HG03469 (cell line): ENCODE measurements at regions not wholly inside any gene's neighbourhood (a gene's known extent, or its start where the extent isn't known, plus 50 kb on each side); places are given as distances from the start of the nearest gene placed in this dataset.

Experiments
- ATAC-seq: cut with Tn5 transposase; IDR thresholded peaks from one replicate; pipeline ENCODE4 v1.9.1; 2021; ENCODE audit warnings: mild to moderate bottlenecking, moderate library complexity, moderate number of reproducible peaks; ENCODE audit not compliant: unreplicated experiment

GRCh38 chr2:204223046-204223445 lies 286.5 kb downstream of the ICOS start:
- ATAC-seq, result no peak

GRCh38 chr2:204223544-204223943 lies 287.0 kb downstream of the ICOS start:
- ATAC-seq, result no peak

- ATAC-seq, result no peak
Observed at GRCh38 chr2:204225671-204226073, 289.1 kb downstream of the ICOS start.

GRCh38 chr2:204226305-204226880 lies 289.8 kb downstream of the ICOS start:
- no peak for ATAC-seq

- no peak for ATAC-seq
Observed at GRCh38 chr2:204228169-204228886, 291.8 kb downstream of the ICOS start.

- no peak for ATAC-seq
Observed at GRCh38 chr2:204234248-204234647, 297.7 kb downstream of the ICOS start.

- ATAC-seq, result no peak
Observed at GRCh38 chr2:204234879-204235278, 298.3 kb downstream of the ICOS start.

- ATAC-seq, result no peak
Observed at GRCh38 chr2:204237416-204237815, 300.9 kb downstream of the ICOS start.

GRCh38 chr2:204239411-204240165 lies 303.0 kb downstream of the ICOS start:
- ATAC-seq, result no peak

GRCh38 chr2:204240961-204241360 lies 304.3 kb upstream of the PARD3B start:
- ATAC-seq, result no peak

GRCh38 chr2:204249437-204249836 lies 295.8 kb upstream of the PARD3B start:
- no peak for ATAC-seq

GRCh38 chr2:204250692-204251091 lies 294.6 kb upstream of the PARD3B start:
- ATAC-seq, result no peak

- ATAC-seq, result no peak
Observed at GRCh38 chr2:204251158-204251997, 293.9 kb upstream of the PARD3B start.

GRCh38 chr2:204251998-204252376 lies 293.3 kb upstream of the PARD3B start:
- no peak for ATAC-seq

- ATAC-seq, result no peak
Observed at GRCh38 chr2:204255071-204255470, 290.2 kb upstream of the PARD3B start.

- ATAC-seq, result no peak
Observed at GRCh38 chr2:204255526-204255925, 289.7 kb upstream of the PARD3B start.

GRCh38 chr2:204257781-204258180 lies 287.5 kb upstream of the PARD3B start:
- ATAC-seq, result no peak

GRCh38 chr2:204258890-204259289 lies 286.4 kb upstream of the PARD3B start:
- no peak for ATAC-seq

GRCh38 chr2:204260162-204260877 lies 285.0 kb upstream of the PARD3B start:
- ATAC-seq, result no peak

- ATAC-seq, result no peak
Observed at GRCh38 chr2:204260901-204261300, 284.4 kb upstream of the PARD3B start.

- ATAC-seq, result no peak
Observed at GRCh38 chr2:204261846-204262245, 283.4 kb upstream of the PARD3B start.
